Breast epithelium (tissue), 3 donors: ENCODE measurements at regions not wholly inside any gene's neighbourhood (a gene's known extent, or its start where the extent isn't known, plus 50 kb on each side); places are given as distances from the start of the nearest gene placed in this dataset.

ENCODE experiments used
- POLR2AphosphoS5 ChIP-seq, 3 donors: sonication (generic); formaldehyde crosslinking; IDR thresholded peaks; one replicate each; pipeline ENCODE4 v1.6.1; 2017; ENCODE audit warnings: antibody characterized with exemption in 3 of 3
- TF ChIP-seq, protein P1 (sequence below), 3 donors: fragments of 450-650 bp; IDR thresholded peaks; one replicate each; pipeline ENCODE4 v1.5.1; 2016 to 2017; ENCODE audit warnings: antibody characterized with exemption in 3 of 3, mild to moderate bottlenecking in 3 of 3, moderate library complexity in 3 of 3

DNA sequence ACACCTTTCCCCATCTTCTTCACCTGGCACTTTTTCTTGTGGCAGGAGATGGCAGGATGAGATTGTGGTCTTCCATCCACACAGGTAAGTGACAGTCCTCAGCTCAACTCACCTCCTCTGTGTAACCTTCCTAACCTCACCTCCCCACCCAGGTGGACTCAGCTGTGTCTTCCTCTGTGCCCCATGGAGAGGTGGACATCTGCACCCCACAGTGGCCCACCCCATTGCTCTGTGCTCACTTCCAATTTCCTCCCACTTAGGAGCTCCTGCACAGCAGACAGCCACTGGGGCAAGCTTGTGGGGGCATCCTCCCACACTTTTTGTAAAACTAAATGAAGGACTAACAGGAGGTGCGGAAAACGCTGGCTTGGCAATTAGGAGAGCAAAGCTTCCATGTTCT lies 61.6 kb downstream of the MSX1 start:
- TF ChIP-seq, protein P1, sequence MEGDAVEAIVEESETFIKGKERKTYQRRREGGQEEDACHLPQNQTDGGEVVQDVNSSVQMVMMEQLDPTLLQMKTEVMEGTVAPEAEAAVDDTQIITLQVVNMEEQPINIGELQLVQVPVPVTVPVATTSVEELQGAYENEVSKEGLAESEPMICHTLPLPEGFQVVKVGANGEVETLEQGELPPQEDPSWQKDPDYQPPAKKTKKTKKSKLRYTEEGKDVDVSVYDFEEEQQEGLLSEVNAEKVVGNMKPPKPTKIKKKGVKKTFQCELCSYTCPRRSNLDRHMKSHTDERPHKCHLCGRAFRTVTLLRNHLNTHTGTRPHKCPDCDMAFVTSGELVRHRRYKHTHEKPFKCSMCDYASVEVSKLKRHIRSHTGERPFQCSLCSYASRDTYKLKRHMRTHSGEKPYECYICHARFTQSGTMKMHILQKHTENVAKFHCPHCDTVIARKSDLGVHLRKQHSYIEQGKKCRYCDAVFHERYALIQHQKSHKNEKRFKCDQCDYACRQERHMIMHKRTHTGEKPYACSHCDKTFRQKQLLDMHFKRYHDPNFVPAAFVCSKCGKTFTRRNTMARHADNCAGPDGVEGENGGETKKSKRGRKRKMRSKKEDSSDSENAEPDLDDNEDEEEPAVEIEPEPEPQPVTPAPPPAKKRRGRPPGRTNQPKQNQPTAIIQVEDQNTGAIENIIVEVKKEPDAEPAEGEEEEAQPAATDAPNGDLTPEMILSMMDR (IDR thresholded peaks at IDR 0.05), result no peak
- no peak for TF ChIP-seq POLR2AphosphoS5 (IDR thresholded peaks at IDR 0.05)
